Mucosa of gallbladder (tissue), 1 donor: ENCODE measurements at regions not wholly inside any gene's neighbourhood (a gene's known extent, or its start where the extent isn't known, plus 50 kb on each side); places are given as distances from the start of the nearest gene placed in this dataset.
A peak's percentile ranks its signal among the peaks of the same experiment; 100 is the strongest.
"Not testable (repeated sequence)": the region's sequence is repeated elsewhere in the genome, so short reads cannot be mapped to it uniquely, and the experiment has no call there.

Experiments
- DNase-seq: peaks from one replicate; pipeline ENCODE4 v3.0.0-alpha.2; 2020; ENCODE audit warnings: low spot score
- donor health status: DM: no; HTN: no; CAD: no.

DNA sequence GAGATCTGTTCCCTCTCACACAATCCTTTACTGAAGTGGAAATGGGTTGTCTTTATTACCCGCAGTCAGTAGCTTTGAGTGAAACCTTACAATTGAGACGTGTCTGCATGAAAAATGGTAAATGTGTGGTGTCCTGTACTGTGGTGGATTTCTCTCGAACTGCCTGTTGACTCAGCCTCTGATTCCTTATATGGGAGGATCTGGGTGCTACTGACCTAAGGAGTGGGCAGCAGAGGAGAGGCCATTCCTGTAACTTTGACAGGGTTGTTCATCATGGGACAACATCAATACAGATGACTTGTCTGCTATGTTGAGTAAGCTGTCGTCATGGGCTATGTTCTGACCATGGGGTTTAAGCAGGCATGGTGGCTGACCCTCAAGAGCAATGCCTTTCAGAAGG lies 159.6 kb upstream of the WDR1 start:
- no peak for DNase-seq

DNA sequence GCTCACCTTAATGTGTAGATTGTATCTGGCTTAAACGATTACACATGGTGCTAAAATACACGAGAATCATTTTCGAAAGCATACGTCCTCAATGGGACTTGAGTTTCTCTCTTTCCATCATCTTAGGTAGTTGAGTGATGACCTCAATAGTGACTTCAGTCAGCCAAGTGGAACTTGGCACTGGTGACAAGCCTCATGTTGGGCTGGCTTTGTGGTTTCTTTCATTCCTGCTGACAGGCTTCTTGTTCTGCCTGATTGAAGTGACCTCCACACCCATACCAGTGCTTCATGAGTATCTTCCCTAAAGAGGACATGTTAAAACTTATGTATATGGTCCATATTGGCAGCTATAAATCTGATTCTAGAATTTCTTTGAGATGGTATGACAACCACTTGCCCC lies 159.1 kb upstream of the WDR1 start:
- no peak for DNase-seq

DNA sequence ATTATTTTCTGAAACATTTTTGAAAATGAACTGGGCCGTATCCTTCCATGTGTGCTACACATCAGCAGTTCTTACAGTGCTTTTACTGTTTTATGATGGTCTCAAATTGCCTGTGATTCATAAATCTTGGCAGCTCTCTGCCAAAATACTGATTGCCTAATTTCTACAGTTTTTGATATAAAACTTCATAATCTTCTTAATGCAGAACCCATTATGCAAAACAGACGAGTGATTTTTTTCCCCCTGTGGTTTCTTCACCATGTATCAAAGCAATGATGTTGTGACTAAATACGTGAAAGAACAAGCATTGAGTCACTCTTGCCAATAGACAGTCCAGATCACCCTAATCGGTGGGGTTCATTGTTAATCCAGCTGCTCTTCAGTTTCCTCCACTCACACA lies 156.4 kb upstream of the WDR1 start:
- DNase-seq, result no peak

DNA sequence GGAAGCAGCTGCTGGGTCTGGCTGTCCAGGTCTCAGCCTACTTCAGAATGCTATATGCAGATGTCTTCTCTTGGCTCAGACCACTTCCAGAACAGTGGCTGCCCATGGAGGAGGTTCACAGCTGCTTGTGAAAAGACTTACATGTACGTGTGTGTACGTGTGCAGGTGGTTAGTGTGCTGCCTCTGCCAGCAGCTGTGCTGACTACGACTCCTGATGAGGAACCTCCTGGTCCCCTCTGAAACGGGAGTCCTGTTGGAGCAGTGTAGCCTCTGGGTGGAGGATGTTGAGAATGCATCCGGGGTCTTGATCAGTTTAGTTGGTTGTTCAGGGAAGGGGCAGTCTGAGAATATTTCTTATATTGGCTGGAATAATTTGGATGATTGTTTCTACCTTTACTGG lies 155.9 kb upstream of the WDR1 start:
- no peak for DNase-seq

DNA sequence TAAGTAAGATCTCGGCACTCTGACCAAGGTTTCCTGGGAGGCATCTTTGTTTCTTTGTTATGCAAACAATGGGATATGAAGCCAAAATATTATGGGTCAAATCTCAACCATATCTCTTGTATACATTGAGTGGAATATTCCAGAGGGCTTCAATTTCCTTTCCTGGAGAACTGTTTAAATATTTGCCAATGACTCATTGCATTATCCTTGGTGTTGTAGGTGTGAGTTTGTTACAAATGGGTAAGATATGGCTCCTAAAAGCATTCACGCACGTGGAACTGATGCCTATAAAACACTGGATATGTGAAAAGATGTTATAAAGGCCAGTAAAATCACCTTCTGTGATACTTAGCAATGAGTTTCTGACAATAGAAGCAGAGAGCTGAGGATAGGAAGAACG lies 150.5 kb upstream of the WDR1 start:
- no peak for DNase-seq

DNA sequence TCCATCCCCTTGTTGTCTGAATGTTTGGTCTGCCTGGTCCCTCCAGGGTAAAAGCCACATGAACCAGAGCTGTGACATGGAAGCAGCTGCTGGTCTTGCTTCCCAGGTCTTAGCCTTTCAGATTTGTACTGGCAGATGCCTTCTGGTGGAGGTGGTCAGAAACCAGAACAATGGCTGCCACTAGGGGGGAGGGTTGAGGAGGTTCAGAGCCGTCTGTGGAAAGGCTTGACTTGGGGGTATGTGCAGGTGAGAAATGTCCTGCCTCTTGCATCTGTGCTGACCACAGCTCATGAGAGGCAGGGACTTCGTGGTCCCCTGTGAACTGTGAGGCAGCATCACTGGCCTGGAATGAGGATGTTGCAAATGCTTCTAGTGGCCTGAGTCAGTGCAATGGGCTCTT lies 144.2 kb upstream of the WDR1 start:
- no peak for DNase-seq

DNA sequence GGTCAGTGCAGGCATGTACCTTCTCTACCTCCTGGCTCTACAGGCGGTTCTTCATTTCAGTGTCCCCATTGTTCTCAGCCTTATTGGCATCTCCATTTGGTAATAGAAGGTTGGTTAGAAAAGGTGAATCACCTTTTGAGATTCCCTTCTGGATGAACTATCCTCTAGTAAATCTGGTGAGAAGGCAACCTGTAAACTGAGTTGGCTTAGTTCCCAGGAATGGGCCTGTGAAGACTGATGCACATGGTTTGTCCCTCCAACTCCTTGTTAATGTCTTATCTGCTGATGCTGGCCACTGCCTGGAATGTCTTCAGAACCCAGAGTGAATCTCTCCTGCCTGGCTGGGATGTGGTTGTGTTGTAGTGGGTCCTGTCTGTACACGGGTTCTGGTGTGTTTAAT lies 143.4 kb upstream of the WDR1 start:
- no peak for DNase-seq

DNA sequence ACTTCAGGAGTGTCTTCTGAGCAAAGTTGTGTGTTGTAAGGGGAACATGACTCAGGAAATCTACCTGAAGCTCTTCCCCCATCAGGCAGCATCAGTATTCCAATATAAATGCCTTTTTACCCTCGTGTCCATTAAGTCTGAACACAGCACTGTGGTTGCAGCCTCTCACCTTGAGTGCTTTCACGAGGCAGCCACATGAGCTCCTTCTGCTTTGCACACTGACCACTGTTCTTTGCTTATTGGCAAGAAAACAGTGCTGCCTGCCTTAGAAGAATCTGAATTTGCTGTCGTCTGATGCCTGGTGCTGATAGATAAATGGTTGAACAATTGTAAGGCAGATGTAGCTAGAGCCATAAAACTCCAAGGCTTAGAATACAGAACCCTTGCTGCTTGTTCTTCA lies 139.6 kb upstream of the WDR1 start:
- DNase-seq, result no peak

DNA sequence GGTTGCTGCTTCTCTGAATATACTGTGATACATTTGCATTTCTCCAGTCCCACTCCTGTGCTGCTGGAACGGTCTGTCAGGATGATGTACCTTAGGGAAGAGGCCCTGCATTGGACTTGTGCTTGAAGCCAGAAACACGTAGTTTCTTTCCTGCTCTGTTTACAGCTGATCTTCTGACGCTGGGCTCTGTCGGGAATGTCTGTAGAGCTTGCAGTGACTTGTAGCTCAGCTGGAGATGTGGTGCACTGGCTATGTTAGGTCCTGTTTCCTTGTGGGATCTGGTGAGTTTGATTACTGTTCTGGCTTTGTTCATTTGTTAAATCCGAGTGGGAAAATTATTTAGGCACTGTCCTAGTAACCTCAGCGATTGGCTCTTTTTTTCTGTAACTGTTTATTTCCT lies 137.2 kb upstream of the WDR1 start:
- no peak for DNase-seq

DNA sequence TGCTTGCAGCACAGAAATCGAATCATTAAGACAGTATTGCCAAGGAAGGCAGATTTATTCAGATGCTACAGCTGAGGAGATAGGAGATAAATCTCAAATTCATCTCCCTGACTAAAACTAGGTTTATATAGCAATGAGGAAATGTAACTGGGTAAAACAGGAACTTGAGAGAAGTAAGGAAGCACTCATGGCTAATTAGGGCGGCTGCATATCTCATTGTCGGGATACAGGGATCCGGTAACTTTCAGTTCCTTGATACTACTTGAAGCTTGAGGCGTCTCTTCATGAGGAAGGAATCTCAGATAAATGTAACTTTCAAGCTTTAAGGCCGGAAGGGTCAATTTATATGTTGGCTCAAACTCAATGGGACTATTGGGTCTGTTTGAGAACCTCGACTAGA lies 129.2 kb upstream of the WDR1 start:
- no peak for DNase-seq

DNA sequence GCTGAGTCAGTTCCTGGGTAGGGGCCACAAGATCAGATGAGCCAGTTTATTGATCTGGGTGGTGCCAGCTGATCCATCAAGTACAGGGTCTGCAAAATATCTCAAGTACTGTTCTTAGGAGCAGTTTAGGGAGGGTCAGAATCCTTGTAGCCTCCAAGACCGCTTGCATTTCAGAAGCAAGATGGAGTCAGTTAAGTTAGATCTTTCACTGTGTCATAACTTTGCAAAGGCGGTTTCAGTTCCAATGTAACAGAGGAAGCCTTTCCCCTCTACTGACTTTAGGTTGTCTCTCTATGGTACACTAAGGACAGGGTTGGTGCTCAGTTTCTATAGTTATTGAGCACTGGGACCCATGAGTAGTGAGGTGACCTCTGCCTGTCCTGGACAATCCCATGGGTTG lies 127.3 kb upstream of the WDR1 start:
- DNase-seq, result no peak

DNA sequence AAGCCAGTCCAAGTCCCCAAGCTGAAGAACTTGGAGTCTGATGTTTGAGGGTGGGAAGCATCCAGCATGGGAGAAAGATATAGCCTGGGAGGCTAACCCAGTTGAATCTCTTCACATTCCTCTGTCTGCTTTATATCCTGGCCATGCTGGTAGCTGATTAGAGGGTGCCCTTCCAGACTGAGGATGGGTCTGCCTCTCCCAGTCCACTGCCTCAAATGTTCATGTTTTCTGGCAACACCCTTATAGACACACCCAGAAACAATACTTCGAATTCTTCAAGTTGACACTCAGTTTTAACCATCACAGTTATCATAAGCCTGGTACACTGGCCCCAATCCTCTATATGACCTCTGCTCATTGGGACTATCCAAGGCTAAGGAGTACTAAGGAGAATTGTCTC lies 124.1 kb upstream of the WDR1 start:
- DNase-seq, result no peak

DNA sequence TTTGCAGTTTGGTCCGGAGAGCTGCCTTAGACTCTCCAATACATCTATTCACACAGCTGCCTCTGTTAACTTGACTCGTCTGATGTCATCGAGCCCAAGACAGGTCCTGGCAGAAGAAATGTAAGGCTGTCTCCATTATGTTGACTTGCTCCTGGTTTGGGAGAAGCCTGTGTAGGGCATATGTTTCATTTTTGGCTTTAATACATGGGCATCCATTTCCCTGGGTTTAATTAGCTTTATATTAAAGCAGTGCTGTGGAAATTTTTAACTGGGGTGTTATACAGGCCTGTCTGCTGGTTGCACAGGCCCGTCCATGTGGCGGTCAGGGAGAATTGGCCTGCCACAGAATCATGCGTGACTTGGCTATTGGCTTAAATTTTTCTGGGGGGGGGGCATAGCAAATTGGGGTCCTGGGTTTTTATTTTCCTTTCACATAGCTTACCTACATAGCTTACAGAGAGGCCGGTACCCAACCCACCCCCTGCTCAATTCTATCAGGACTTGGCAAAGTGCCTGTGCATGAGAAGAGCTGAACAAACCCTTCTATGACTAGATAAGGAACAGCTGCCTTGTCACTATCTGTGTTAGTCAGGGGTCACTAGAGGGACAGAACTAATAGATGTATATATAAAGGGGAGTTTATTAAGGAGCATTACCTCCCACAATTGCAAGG lies 123.5 kb upstream of the WDR1 start:
- DNase-seq, result peak; percentile 6

DNA sequence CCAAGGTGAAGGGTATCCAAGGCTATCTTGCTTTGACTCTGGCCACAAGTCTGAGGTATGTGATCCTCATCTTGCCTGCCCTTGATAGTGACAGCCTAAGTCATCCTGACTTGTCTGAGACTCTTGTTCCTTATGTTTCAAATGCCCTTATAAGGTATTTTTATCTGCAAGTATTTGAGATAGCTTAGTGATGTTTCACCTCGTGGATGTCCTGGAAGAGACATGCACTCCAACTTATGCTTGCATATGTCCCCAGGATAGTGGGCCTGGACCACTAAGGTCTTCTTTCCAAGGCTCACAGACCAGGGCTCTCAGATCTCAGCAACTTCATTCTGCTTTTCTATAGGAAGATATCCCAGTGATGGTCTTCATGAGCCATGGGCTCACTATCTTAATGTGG lies 120.5 kb upstream of the WDR1 start:
- no peak for DNase-seq

DNA sequence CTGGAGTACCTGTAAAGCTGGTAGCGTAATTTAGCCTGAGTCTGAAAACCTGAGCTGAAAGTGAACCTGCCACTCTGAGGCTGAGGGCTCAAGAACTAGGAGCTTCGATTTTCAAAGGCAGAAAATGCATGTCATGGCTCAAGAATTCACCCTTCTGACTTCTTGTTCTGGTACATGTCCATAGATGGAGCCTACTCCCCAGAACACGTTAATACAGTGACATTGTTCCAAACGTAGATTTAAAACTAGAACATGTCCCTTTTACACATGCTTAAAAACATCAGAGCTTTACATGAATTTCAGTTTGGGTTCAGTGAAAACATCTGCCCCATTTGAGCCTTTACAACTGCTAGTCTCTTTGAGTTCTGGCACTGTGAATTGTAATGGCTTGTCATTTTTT lies 115.5 kb upstream of the WDR1 start:
- DNase-seq, result no peak

DNA sequence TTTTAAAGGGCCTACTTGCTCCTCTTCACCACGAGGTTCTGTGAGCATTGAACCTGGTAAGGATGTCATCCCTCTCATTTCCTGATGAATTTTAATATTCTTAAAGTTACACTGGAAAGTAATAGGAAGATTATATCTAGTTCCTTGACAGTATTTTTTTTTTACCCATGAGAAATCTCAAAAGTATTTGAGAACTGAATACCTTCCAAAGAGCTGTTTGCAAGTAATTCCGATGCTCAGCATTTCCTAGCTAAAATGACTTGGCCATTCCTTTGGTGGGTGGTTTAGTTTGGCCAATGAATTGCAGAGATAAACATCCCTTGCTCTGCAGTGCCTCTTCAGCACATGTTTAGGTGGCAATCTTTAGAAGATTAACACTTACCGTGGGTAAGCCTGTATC lies 110.2 kb upstream of the WDR1 start:
- DNase-seq, result no peak

DNA sequence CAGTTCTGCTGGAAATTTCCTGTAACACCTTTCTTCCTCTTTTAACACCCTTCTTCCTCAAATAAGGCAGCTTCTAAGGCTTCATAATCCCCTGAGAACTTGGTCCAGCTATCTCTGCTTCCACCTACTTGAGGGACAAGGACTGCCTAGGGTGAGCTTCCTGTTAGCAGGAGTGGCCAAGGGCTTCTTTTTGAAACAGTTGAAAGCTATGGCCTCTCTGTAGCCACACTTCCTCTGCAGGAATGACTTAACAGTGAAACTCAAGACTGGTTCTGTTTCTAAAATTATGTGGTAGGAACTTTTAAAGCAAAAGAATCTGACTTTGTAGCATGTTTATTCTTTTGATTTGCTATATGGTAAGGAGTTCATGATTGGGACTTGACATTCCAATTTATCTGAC lies 108.5 kb upstream of the WDR1 start:
- no peak for DNase-seq

DNA sequence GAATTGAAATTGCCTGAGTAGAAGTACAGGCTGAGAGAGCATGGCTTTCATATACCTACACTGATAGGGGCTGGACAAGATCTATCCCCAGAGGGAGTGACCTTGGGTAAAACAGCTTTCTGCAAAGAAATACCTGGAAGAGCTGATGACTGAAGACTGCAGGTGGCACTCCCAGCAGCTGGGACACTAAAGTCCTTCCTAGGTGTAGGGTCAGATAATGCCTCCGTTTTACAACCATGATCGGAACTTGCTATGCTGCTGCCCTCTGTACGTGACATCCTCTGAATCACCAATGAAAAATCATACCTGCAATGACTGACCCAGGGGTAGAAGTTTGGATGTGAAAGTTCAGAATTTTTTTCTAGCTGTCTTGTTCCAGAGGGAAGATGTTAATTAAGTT lies 107.2 kb upstream of the WDR1 start:
- DNase-seq, result no peak

DNA sequence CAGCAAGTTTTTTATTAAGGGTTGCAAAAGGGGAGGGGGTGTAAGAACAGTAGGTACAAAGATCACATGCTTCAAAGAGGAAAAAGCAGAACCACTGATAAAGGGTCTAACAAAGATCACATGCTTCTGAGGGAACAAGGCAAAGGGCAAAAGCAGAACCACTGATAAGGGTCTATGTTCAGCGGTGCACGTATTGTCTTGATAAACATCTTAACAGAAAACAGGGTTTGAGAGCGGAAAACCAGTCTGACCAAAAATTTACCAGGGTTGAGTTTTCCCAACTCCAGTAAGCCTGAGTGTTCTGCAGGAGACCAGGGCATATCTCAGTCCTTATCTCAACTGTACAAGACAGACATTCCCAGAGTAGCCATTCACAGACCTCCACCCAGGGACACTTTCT lies 96.9 kb upstream of the WDR1 start:
- DNase-seq, result not testable (repeated sequence)

DNA sequence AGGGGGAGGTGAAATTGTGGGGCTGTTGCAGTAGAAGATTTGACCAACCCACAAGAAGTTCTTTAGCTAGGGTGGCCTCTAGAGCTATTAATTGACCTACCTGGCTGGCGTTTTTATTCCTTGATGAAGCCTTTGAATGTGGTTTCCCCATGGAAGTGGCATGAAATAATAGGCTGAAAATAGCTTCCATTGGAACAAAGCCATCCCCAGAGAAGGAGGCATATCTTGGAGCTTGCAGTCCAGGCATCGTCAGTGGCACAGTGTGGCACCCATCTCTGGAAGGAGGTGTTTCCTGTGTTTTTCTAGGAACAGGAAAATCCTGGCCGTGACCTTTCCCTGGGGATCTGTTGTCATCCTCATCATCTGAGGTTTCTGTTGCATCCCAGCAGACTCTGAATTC lies 96.3 kb upstream of the WDR1 start:
- no peak for DNase-seq

DNA sequence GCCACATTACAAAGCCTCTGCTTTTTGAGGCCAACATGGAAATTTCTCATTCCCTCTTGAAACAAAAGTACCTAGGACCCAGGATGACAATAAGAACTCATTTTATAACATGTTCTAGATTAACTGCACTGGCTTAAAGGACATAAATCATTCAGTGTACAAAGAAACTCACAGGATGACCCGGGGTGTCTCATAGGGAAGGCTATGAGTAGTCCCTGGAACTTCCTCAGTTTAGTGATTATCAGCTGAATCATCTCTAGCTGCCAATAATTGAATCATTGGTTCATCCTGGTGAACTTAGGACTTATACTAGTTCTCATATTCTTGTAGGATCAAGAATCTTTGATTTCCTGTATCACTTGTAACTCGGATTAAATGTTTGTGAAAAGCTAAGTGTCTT lies 95.8 kb upstream of the WDR1 start:
- DNase-seq, result no peak

DNA sequence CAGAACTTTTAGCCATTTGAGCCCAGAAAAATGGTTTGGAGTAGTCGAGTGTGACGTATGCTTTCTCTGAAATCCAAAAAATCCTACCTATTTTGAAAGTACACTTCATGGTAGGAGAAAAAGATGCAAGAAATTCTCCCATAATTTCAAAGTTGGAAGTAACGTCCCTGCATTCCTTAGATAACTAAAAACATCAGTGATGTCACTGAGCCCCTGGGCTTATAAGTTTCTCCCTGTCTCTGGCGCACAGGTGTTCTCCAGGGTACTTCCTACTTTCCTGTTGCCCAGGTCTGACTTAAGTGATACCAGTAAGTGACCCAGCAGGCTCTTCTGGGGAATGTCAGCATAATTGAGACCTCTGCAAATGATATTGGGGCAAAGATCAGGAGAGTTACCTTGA lies 90.5 kb upstream of the WDR1 start:
- DNase-seq, result no peak

DNA sequence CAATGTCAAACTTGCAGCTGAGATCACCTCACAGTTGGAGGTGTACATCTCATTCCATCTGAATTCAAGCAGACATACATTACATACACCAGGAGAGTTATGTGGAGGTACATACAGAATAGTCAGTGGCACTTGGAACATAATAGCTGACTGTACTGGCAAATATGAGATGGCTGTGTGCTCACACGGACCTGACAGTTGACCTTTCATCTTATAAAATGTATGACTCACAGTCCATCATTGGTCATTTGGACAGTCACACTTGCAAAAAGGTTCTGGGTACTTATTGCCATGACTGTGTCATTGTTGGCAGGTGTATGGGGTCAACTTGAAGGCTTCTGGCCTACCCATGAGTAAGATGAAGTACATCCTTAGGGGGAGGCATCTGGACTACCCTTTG lies 88.6 kb upstream of the WDR1 start:
- DNase-seq, result no peak

DNA sequence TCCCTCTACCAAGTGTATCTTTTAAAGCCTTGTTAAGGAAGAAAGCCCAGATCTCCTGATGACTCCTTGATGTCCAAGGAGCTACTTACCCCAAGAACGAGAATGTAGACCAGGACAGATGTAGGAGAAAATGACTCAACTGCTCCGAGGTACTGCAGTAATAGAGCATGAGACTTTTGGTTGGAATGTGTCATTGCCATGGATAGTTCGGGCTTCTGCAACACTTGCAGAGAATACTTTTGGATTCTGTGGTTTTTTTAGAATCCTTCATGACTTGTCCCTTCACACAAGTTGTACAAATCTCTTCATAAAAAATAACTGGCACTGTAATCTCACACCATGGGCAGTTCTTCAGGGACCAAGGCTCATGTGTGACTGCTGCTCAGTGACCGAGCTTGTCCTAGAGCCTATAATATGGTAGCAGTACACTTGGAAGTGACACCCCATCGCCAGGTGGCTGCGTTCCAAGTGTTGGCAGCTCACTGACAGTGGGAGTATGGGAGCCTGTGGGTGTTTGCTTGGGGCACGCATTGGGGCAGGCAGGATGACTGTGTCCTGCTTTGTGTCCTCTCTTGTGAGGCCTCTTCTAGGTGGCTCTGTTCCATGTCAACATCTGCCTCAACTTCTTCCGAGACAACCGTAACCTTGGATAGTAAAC lies 87.9 kb upstream of the WDR1 start:
- peak; percentile 7 for DNase-seq
